ENCODE measurements at regions not wholly inside any gene's neighbourhood (a gene's known extent, or its start where the extent isn't known, plus 50 kb on each side); places are given as distances from the start of the nearest gene placed in this dataset.
A peak's percentile ranks its signal among the peaks of the same experiment; 100 is the strongest.

- Mint-ChIP-seq H3K36me3 (ENCODE audit: low read depth) (no peaks in the 10 kb centered on the region), H3K27ac (no peak overlapping the region), H3K27me3 (ENCODE audit: insufficient read depth) (no peaks in the 10 kb centered on the region), H3K4me1 (peaks cover 3% of the 10 kb centered on the region), H3K4me3 (no peak overlapping the region), H3K9me3 (peaks cover 10% of the 10 kb centered on the region)
- no peaks in the 10 kb centered on the region for H3K9me3 ChIP-seq (ENCODE audit: control insufficient read depth, low read length)
- no peak overlapping the region for H3K27ac ChIP-seq (ENCODE audit: low read depth, low read length)
- H3K36me3 ChIP-seq (ENCODE audit: control insufficient read depth, insufficient read depth, low read length): no peaks in the 10 kb centered on the region
- TF ChIP-seq CTCF (conservative IDR thresholded peaks at IDR 0.05): no peak
- DNase-seq: no peak
- H3K9ac ChIP-seq (ENCODE audit: extremely low read depth, low read length, poor library complexity, severe bottlenecking): no peak overlapping the region
- H3K4me1 ChIP-seq (ENCODE audit: control insufficient read depth, insufficient read depth, low read length): peaks cover 3% of the 10 kb centered on the region
- 77 to 85% methylated on average over 2 to 3 of the region's 3 CpGs for WGBS, 2 experiments (ENCODE audit: insufficient coverage in 1 of 2, insufficient read length in 1 of 2)
- H3K27me3 ChIP-seq (ENCODE audit: control insufficient read depth, insufficient read depth, low read length, poor library complexity, severe bottlenecking): no peaks in the 10 kb centered on the region
- no peak overlapping the region for H3K4me3 ChIP-seq (ENCODE audit: low read length)
These were observed 1131.8 kb upstream of the TMPRSS15 start for GRCh38 chr21:19535356-19535755.

GRCh38 chr21:19537116-19537515 lies 1133.5 kb upstream of the TMPRSS15 start:
- no peak overlapping the region for H3K27ac Mint-ChIP-seq
- peaks cover 9% of the 10 kb centered on the region for H3K4me1 Mint-ChIP-seq
- Histone ChIP-seq H3K4me3 (ENCODE audit: low read length) (no peak overlapping the region), H3K27me3 (ENCODE audit: control insufficient read depth, insufficient read depth, low read length, poor library complexity, severe bottlenecking) (no peaks in the 10 kb centered on the region), H3K27ac (ENCODE audit: low read depth, low read length) (no peak overlapping the region), H3K36me3 (ENCODE audit: control insufficient read depth, insufficient read depth, low read length) (no peaks in the 10 kb centered on the region), H3K4me1 (ENCODE audit: control insufficient read depth, insufficient read depth, low read length) (peaks cover 3% of the 10 kb centered on the region), H3K9ac (ENCODE audit: extremely low read depth, low read length, poor library complexity, severe bottlenecking) (no peak overlapping the region), H3K9me3 (ENCODE audit: control insufficient read depth, low read length) (peaks cover 14% of the 10 kb centered on the region)
- no peak overlapping the region for H3K4me3 Mint-ChIP-seq
- H3K36me3 Mint-ChIP-seq (ENCODE audit: low read depth): peaks cover 5% of the 10 kb centered on the region
- peaks cover 15% of the 10 kb centered on the region for H3K9me3 Mint-ChIP-seq
- TF ChIP-seq CTCF (conservative IDR thresholded peaks at IDR 0.05): no peak
- 82 to 100% methylated on average over 2 of the region's 2 CpGs for WGBS, 2 experiments (ENCODE audit: insufficient coverage in 1 of 2, insufficient read length in 1 of 2)
- H3K27me3 Mint-ChIP-seq (ENCODE audit: insufficient read depth): no peaks in the 10 kb centered on the region
- DNase-seq: no peak

- no peak for DNase-seq
- 88 to 100% methylated on average over 1 to 2 of the region's 2 CpGs for WGBS, 2 experiments (ENCODE audit: insufficient coverage in 1 of 2, insufficient read length in 1 of 2)
These were observed 1136.7 kb upstream of the TMPRSS15 start for GRCh38 chr21:19540287-19540686.

More at GRCh38 chr21:19540287-19540686, 1136.7 kb upstream of the TMPRSS15 start:
- Histone ChIP-seq H3K4me3 (ENCODE audit: low read length) (peak overlapping the region; percentile 22), H3K36me3 (ENCODE audit: control insufficient read depth, insufficient read depth, low read length) (no peaks in the 10 kb centered on the region), H3K4me1 (ENCODE audit: control insufficient read depth, insufficient read depth, low read length) (peaks cover 3% of the 10 kb centered on the region), H3K9ac (ENCODE audit: extremely low read depth, low read length, poor library complexity, severe bottlenecking) (no peak overlapping the region), H3K9me3 (ENCODE audit: control insufficient read depth, low read length) (peaks cover 46% of the 10 kb centered on the region), H3K27ac (ENCODE audit: low read depth, low read length) (no peak overlapping the region), H3K27me3 (ENCODE audit: control insufficient read depth, insufficient read depth, low read length, poor library complexity, severe bottlenecking) (no peaks in the 10 kb centered on the region)
- no peak for TF ChIP-seq CTCF (conservative IDR thresholded peaks at IDR 0.05)
- Mint-ChIP-seq H3K4me1 (peaks cover 11% of the 10 kb centered on the region), H3K27me3 (ENCODE audit: insufficient read depth) (no peaks in the 10 kb centered on the region), H3K36me3 (ENCODE audit: low read depth) (peaks cover 15% of the 10 kb centered on the region), H3K27ac (no peak overlapping the region), H3K4me3 (no peak overlapping the region), H3K9me3 (peaks cover 47% of the 10 kb centered on the region)

All from endodermal cell (in vitro differentiated cells).